ENCODE measurements at regions not wholly inside any gene's neighbourhood (a gene's known extent, or its start where the extent isn't known, plus 50 kb on each side); places are given as distances from the start of the nearest gene placed in this dataset.

GRCh38 chr2:184004948-184005672 is 593.2 kb upstream of the ZNF804A start (continued):
- TF ChIP-seq TRIM25 (IDR thresholded peaks at IDR 0.05; ENCODE audit: borderline replicate concordance) (no peak), ZNF695 (CRISPR knock-in tag; IDR thresholded peaks at IDR 0.05) (no peak)

DNA sequence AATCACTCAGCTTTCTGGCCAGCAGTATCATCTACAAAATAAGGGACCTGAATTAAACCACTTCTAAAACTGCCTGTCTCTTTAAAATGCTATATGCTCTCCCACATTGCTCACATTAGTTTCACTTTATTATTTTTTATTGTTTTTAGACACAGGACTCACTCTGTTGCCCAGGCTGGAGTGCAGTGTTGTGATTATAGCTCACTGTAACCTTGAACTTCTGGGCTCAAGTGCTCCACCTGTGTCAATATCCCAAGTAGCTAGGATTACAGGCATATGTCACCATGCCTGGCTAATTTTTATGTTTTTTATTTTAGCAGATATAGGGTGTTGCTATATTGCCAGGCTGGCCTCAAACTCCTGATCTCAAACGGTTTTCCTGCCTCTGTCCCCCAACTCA is 591.3 kb upstream of the ZNF804A start:
- H3K9me1 ChIP-seq (ENCODE audit: control insufficient read depth, insufficient read depth, low read length), result no peaks in the 10 kb centered on the region
- BruUV-seq (replicated peaks), result no TSS peak
- no peaks in the 10 kb centered on the region for H3K27me3 ChIP-seq (ENCODE audit: control insufficient read depth in 2 of 2, insufficient read depth in 2 of 2, low read length in 2 of 2)
- H3K9me3 ChIP-seq (replicated peaks; ENCODE audit: control insufficient read depth, insufficient read depth, low read depth, low read length), result no peaks in the 10 kb centered on the region
- H3K4me2 ChIP-seq (ENCODE audit: insufficient read depth, low read length), result no peak overlapping the region
- intact Hi-C loops (cut with micrococcal nuclease), result no loop called here
- no peak overlapping the region for H3K9ac ChIP-seq (ENCODE audit: insufficient read depth in 1 of 2, low read depth in 2 of 2, low read length in 2 of 2)
- POLR2A ChIA-PET, result no interaction called here
- ATAC-seq (no peak), FAIRE-seq (no peak), DNase-seq (ENCODE audit: extremely low read depth in 1 of 4, low spot score in 3 of 4) (no peak)
- no peak overlapping the region for H2AFZ ChIP-seq (ENCODE audit: low read depth, low read length)
- no peak overlapping the region for H3K27ac ChIP-seq (ENCODE audit: extremely low read depth, low read depth, low read length)
- WGBS (ENCODE audit: insufficient coverage, low coverage, missing lambda C conversion rate), result 0% methylated on average over 1 of the region's 1 CpG
- H4K20me1 ChIP-seq (replicated peaks; ENCODE audit: control insufficient read depth, insufficient read depth, low read length), result no peaks in the 10 kb centered on the region
- TF ChIP-seq KLF6 (CRISPR knock-in tag; IDR thresholded peaks at IDR 0.05; ENCODE audit: borderline replicate concordance) (no peak), PTTG1 (tag; IDR thresholded peaks at IDR 0.05; ENCODE audit: low read depth) (no peak)
- no peaks in the 10 kb centered on the region for H3K36me3 ChIP-seq (ENCODE audit: control insufficient read depth, insufficient read depth, low read length)
- H3K79me2 ChIP-seq (ENCODE audit: control insufficient read depth, insufficient read depth, low read length), result no peaks in the 10 kb centered on the region
- CTCF ChIA-PET (ENCODE audit: low intra/inter-chr PET ratio), result no interaction called here
- in situ Hi-C loops (cut with MboI), result no loop called here
- H3K4me1 ChIP-seq (replicated peaks in 1 of 2; ENCODE audit: control insufficient read depth in 2 of 2, insufficient read depth in 2 of 2, low read length in 2 of 2), result no peaks in the 10 kb centered on the region
- H3K4me3 ChIP-seq, result no peak overlapping the region
